HG03175 (cell line): ENCODE measurements at regions not wholly inside any gene's neighbourhood (a gene's known extent, or its start where the extent isn't known, plus 50 kb on each side); places are given as distances from the start of the nearest gene placed in this dataset.

Experiments
- ATAC-seq: cut with Tn5 transposase; IDR thresholded peaks from one replicate; pipeline ENCODE4 v1.9.1; 2021; ENCODE audit warnings: mild to moderate bottlenecking, moderate library complexity; ENCODE audit not compliant: unreplicated experiment

- no peak for ATAC-seq
These were observed 533.2 kb upstream of the POM121L12 start for GRCh38 chr7:52502281-52502680.

- ATAC-seq, result no peak
These were observed 533.7 kb upstream of the POM121L12 start for GRCh38 chr7:52501696-52502095.

DNA sequence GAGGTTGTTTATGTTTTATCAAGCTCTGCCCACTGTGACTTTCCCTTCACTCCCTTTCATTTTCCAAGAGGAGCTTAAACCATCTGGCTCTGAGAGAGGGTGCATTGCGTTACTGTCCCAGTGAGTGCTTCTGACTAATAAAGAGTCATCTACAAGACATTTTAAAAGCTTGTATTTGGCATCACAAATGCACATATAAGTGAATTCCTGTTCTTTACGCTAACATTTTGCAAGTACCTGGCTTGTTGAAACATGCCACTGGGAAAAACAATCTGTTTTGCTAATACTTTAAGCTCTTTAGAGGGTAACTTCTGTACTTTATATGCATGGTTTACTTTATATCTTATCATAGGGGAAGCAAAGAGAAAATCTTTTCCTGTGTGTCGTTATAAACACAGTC, 534.6 kb upstream of the POM121L12 start:
- ATAC-seq, result no peak

GRCh38 chr7:52498366-52498765, 537.1 kb upstream of the POM121L12 start:
- no peak for ATAC-seq

- no peak for ATAC-seq
These were observed 549.2 kb upstream of the POM121L12 start for GRCh38 chr7:52486267-52486666.

DNA sequence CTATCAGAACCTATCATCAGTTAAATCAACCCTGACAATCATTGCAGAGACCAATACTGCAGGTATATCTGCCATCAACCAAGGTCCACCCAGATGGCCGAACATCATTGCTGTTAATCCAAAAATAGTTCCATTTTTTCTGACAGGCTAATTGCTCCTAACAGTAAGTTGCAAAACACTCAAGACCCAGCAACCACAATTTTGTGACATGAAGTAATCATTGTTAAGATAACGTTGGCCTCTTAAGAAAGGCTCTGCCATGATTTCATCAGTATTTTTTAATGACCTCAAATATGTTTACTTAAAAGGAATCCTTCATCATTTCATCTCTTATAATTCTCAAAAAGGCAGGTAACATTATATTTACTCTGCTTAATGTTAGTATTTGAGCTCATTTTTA, 553.4 kb upstream of the POM121L12 start:
- ATAC-seq, result no peak

DNA sequence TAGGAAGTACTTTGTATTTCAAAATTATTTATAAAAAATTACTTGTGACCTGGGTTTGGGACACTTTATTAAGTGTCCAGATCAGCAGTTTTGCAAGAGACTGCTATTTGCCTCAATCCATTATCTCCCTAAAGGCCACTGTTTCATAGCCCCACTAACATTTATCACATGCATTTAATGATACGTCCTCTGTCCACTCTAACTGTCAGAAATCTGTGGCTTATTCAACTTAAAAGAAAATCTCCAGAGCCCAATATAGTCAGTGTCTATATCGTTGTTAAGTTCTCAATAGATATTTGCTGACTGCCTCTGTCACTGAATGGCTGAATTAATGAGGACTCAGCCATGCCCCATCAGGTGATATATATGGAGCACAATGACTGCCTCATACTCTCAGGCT, 553.9 kb upstream of the POM121L12 start:
- no peak for ATAC-seq

DNA sequence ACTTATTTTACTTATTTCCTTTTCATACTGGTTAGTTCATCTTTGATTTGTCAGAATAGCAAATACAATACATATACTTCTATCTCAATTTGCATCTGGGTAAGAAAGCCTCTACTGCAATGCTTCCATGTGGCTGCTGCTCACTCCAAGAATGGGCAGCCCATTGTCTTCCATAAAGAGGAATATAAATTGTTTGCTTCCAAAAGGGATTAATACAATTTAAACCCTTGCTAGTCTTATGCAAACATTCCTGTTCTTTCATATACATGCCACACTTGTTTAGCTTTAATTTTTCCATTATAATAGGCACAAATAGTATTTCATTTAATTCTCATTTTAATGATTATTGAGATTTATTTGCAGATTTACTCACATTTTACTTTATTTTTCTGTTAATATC, 555.4 kb upstream of the POM121L12 start:
- no peak for ATAC-seq

GRCh38 chr7:52475001-52475582, 560.3 kb upstream of the POM121L12 start:
- ATAC-seq, result no peak

- ATAC-seq, result no peak
These were observed 561.7 kb upstream of the POM121L12 start for GRCh38 chr7:52473756-52474155.

- ATAC-seq, result no peak
These were observed 563.3 kb upstream of the POM121L12 start for GRCh38 chr7:52472006-52472620.

DNA sequence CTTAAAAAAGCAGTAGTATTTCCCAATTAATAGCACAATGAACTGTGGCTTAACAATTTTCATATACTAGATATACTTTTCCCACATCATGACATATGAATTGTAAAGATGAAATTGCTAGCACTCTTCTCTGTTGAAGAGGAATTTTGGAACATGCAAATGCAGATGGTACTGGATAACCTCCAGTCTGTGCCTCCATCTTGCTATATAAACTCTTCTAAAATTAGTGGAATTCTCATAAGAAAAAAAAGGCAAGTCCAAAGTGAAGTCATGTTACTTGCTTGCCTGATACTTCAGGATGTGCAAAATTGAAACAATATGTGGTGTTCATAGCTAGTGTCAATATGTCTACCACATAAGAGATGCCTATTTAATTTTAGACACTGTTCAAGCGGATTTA, 570.2 kb upstream of the POM121L12 start:
- ATAC-seq, result no peak

DNA sequence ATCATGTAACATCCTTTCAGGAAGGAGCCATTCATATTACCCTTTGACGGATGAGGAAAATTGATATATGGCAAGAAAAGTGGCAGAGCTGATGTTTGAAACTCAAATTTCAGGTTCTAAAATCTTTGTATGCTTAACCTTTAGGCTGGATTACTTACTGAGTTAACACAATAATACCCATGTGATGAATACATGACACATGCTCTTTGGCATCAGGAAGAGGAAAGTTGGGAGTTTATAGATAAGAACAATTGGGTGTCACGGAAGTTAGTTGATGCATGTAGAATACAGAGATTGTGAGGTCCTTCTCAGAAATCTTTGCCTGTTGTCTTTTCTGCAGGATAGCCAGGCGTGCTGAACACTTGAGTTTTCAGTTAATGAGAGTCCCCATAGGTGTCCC, 572.1 kb upstream of the POM121L12 start:
- no peak for ATAC-seq

DNA sequence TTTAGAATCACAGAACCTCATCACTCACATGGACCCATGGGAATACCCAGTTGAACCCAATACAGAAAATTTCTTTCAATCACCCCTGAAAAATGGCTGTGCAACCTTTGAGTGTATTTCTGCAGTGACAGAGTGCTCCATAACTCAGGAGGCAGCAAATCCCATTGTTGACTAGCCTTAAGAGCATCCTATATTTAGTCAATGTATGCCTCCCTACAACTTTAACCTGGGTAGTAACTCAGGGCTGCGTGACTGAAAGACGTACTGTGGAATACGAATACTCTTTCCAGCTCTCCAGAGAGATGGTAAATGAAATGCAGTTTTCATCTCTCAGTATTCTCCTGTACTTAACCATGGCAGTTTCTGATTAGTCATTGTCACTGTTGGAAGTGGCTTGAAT, 573.0 kb upstream of the POM121L12 start:
- no peak for ATAC-seq

DNA sequence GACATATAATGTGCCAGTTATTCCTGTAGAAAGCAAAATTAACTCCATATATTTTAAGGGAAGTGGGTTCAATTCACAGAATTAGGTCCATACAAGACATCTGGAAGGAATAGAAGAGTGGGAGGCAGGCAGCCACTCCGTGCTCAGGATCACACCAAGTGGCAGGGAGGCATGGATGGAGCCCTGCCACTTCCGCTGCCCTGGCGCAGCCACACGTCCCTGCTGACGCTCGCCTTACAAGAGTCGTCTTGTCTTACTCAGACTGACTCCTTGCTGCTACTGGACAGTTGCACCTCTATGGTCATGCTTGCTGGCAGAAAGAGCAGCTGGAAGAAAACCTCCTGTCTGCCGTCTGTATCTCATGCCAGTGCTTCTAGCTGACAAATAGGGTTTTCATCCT, 579.9 kb upstream of the POM121L12 start:
- no peak for ATAC-seq

GRCh38 chr7:52450816-52451215, 584.6 kb upstream of the POM121L12 start:
- ATAC-seq, result no peak

DNA sequence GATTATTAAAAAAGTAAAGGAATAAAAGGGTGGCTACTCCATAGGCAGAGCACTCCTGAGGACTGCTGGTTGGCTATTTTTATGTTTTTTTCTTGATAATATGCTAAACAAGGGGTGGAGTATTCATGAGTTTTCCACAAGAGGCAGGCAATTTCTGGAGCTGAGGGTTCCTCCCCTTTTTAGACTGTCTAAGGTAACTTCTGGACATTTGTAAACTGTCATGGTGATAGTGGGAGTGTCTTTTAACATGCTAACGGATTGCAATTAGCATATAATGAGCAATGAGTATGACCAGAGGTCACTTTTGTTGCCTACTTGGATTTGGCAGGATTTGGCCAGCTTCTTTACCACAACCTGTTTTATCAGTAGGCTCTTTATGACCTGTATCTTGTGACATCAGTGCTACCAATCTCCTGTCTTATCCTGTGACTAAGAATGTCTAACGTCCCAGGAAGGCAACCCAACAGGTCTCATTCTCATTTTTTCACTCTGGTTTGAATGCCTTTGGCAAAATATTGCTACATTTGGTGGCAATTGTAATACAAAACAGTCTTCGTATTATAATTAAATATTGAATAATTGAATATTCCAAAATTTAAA, 587.8 kb upstream of the POM121L12 start:
- ATAC-seq, result no peak

DNA sequence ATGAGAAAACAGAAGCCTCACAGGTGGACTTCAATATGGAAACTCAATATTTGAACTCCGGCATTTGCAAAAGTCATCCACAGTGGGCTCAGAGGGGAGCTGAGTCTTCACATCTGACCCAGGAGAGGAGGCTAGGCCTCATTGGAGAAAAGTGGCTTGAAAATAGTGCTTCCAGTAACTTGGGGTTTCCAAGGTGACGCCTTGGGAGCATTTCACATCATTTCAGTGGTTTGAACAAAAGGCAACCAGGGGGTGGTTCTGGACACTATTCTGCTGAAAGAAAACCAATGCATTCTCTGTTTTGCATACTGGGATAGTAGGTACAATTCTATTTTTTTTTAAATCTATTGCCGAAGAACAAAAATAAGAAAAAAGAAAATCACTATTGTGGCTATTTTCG, 599.2 kb upstream of the POM121L12 start:
- ATAC-seq, result no peak

DNA sequence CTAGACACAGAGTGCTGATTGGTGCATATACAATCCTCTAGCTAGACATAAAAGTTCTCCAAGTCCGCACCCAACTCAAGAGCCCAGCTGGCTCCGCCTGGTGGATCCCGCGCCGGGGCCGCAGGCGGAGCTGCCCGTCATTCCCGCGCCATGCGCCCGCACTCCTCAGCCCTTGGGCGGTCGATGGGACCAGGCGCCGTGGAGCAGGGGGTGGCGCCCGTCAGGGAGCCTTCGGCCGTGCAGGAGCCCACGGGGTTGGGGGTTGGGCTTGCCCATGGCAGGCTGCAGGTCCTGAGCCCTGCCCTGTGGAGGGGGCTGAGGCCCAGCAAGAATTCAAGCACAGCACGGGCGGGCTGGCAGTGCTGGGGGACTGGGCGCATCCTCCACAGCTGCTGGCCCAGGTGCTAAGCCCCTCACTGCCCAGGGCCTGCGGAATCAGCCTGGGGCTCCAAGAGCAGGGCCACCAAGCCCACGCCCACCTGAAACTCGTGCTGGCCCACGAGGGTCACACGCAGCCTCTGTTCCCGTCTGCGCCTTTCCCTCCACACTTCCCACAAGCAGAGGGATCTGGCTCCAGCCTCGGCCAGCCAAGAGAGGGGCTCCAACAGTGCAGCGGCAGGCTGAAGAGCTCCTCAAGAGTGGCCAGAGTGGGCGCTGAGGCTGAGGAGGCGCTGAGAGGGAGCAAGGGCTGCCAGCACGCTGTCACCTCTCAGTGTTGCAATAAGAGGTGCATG, 604.2 kb upstream of the POM121L12 start:
- ATAC-seq, result no peak

GRCh38 chr7:52423251-52423650, 612.2 kb upstream of the POM121L12 start:
- ATAC-seq, result no peak

- ATAC-seq, result no peak
These were observed 622.4 kb upstream of the POM121L12 start for GRCh38 chr7:52413051-52413450.

- no peak for ATAC-seq
These were observed 625.4 kb upstream of the POM121L12 start for GRCh38 chr7:52410032-52410431.
